ENCODE measurements at regions not wholly inside any gene's neighbourhood (a gene's known extent, or its start where the extent isn't known, plus 50 kb on each side); places are given as distances from the start of the nearest gene placed in this dataset.

DNA sequence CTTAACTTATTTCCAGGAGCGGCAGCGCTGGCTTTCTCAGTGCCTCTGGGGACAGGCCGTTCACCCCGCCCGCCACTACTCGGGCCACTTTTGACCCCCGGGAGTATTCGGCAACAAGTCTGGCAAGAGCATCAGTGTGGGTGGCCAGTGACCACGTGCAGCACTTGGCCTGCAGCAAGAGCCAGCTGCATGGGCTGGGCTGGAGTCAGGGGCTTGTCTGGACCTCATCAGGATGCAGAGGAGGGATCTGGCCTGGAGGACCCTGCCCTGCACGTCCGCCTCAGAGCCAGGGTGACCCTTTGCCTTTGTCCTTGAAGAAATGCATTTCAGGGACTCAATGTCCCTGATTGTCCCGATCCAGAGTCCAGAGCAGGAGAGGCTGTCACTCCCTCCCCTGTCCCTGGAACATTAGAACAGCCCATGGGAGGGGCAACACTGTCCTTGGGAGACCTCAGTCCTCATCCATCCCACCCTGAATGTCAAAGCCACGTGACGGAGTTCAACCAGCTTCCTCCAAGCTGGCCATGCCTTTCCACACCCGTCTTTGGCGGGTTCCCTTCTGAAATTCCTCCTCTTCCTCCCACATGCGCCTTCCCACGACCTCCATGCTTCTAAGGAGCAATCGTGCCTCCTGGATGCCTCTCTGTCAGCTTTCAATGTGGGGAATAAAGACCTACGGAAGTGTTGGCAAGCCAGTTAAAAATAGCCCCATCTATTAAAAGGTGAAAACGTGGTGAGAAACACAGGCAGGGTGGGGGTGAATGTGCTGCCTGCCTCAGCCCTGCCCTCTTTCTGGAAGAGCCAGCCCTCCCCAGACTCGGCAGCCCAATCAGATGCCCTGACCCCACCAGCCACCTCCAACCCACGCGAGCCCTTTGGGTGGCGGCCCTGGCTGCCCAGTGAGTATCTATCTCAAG lies 99.0 kb downstream of the OLFM1 start:
- TF ChIP-seq, protein P1, sequence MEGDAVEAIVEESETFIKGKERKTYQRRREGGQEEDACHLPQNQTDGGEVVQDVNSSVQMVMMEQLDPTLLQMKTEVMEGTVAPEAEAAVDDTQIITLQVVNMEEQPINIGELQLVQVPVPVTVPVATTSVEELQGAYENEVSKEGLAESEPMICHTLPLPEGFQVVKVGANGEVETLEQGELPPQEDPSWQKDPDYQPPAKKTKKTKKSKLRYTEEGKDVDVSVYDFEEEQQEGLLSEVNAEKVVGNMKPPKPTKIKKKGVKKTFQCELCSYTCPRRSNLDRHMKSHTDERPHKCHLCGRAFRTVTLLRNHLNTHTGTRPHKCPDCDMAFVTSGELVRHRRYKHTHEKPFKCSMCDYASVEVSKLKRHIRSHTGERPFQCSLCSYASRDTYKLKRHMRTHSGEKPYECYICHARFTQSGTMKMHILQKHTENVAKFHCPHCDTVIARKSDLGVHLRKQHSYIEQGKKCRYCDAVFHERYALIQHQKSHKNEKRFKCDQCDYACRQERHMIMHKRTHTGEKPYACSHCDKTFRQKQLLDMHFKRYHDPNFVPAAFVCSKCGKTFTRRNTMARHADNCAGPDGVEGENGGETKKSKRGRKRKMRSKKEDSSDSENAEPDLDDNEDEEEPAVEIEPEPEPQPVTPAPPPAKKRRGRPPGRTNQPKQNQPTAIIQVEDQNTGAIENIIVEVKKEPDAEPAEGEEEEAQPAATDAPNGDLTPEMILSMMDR (conservative IDR thresholded peaks at IDR 0.05; ENCODE audit: low read length), result no peak
- no peak for TF ChIP-seq EZH2phosphoT487 (IDR thresholded peaks at IDR 0.05; ENCODE audit: borderline replicate concordance)

Data from Loucy (cell line).